ENCODE measurements at regions not wholly inside any gene's neighbourhood (a gene's known extent, or its start where the extent isn't known, plus 50 kb on each side); places are given as distances from the start of the nearest gene placed in this dataset.

GRCh38 chr15:55016225-55016624 is 180.5 kb downstream of the RSL24D1 start:
- TF ChIP-seq CTCF (CRISPR knock-in tag; IDR thresholded peaks at IDR 0.05) (no peak), TCF7L2 (IDR thresholded peaks at IDR 0.05; ENCODE audit: low read depth, low read length) (no peak), MEF2D (CRISPR knock-in tag; IDR thresholded peaks at IDR 0.05) (no peak), EP300 (IDR thresholded peaks at IDR 0.05; ENCODE audit: low read depth in 2 of 2, low read length in 2 of 2) (no peak), EP300 (CRISPR knock-in tag; IDR thresholded peaks at IDR 0.05; ENCODE audit: borderline replicate concordance) (no peak), ZNF138 (CRISPR knock-in tag; IDR thresholded peaks at IDR 0.05; ENCODE audit: low read depth) (no peak), E2F5 (CRISPR knock-in tag; conservative IDR thresholded peaks at IDR 0.05) (no peak), POLR2A (IDR thresholded peaks at IDR 0.05; ENCODE audit: insufficient read depth in 1 of 2, low read depth in 2 of 2, low read length in 2 of 2) (no peak), NR2C2 (CRISPR knock-in tag; IDR thresholded peaks at IDR 0.05; ENCODE audit: borderline replicate concordance) (no peak), ZBTB1 (CRISPR knock-in tag; IDR thresholded peaks at IDR 0.05; ENCODE audit: borderline replicate concordance) (no peak), NR2F2 (IDR thresholded peaks at IDR 0.05; ENCODE audit: borderline replicate concordance, low read depth) (no peak)

All from HepG2 (cell line).